ENCODE measurements at regions not wholly inside any gene's neighbourhood (a gene's known extent, or its start where the extent isn't known, plus 50 kb on each side); places are given as distances from the start of the nearest gene placed in this dataset.

DNA sequence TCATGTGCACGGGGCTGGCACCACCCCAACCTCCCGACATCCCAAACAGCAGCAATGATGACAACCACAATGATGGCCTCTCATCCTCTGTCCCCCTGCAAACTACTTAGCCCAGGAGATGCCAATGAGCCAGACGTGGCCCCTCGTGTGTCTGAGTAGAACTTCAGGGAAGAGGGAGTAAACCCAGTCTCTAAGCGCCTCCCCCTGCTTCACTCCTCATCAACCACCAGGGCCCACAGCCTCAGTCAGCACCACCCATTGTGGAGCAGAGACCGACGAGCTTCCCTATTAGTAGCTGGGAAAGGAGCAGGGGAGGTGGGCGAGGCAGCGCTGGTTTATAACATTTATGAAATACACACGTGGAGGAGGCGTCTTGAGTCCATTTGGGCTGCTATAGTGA, 182.7 kb upstream of the SFSWAP start:
- no peak for DNase-seq (ENCODE audit: low read depth)
- FAIRE-seq = no peak
- no peaks in the 10 kb centered on the region for H3K27me3 ChIP-seq (ENCODE audit: control insufficient read depth, insufficient read depth, low read length)
- H3K36me3 ChIP-seq (ENCODE audit: control insufficient read depth, insufficient read depth, low read length) = no peaks in the 10 kb centered on the region
- H3K4me3 ChIP-seq (ENCODE audit: low read depth, low read length) = no peak overlapping the region
- TF ChIP-seq, protein P1, sequence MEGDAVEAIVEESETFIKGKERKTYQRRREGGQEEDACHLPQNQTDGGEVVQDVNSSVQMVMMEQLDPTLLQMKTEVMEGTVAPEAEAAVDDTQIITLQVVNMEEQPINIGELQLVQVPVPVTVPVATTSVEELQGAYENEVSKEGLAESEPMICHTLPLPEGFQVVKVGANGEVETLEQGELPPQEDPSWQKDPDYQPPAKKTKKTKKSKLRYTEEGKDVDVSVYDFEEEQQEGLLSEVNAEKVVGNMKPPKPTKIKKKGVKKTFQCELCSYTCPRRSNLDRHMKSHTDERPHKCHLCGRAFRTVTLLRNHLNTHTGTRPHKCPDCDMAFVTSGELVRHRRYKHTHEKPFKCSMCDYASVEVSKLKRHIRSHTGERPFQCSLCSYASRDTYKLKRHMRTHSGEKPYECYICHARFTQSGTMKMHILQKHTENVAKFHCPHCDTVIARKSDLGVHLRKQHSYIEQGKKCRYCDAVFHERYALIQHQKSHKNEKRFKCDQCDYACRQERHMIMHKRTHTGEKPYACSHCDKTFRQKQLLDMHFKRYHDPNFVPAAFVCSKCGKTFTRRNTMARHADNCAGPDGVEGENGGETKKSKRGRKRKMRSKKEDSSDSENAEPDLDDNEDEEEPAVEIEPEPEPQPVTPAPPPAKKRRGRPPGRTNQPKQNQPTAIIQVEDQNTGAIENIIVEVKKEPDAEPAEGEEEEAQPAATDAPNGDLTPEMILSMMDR (IDR thresholded peaks at IDR 0.05; ENCODE audit: insufficient read depth, low read length, severe bottlenecking) = no peak

DNA sequence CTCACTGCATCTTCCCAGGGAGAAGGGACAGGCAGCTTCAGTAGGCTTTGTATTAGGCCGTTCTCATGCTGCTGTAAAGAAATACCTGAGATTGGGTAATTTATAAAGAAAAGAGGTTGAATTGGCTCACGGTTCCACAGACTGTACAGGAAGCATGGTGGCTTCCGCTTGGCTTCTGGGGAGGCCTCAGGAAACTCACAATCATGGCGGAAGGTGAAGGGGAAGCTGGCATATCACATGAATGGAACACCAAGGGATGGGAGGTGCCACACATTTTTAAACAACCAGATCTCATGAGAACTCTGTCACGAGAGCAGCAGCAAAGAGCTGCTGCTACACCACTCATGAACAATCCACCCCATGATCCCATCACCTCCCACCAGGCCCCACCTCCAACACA, 182.2 kb upstream of the SFSWAP start:
- FAIRE-seq (no peak), DNase-seq (ENCODE audit: low read depth) (no peak)
- TF ChIP-seq, protein P1 (IDR thresholded peaks at IDR 0.05; ENCODE audit: insufficient read depth, low read length, severe bottlenecking) = no peak
- Histone ChIP-seq H3K4me3 (ENCODE audit: low read depth, low read length) (no peak overlapping the region), H3K27me3 (ENCODE audit: control insufficient read depth, insufficient read depth, low read length) (no peaks in the 10 kb centered on the region), H3K36me3 (ENCODE audit: control insufficient read depth, insufficient read depth, low read length) (no peaks in the 10 kb centered on the region)

GRCh38 chr12:131529196-131530040, 181.5 kb upstream of the SFSWAP start:
- DNase-seq (ENCODE audit: low read depth) (no peak), FAIRE-seq (no peak)
- Histone ChIP-seq H3K4me3 (ENCODE audit: low read depth, low read length) (no peak overlapping the region), H3K36me3 (ENCODE audit: control insufficient read depth, insufficient read depth, low read length) (no peaks in the 10 kb centered on the region), H3K27me3 (ENCODE audit: control insufficient read depth, insufficient read depth, low read length) (no peaks in the 10 kb centered on the region)
- TF ChIP-seq, protein P1 (IDR thresholded peaks at IDR 0.05; ENCODE audit: insufficient read depth, low read length, severe bottlenecking) = no peak

- no peaks in the 10 kb centered on the region for H3K27me3 ChIP-seq (ENCODE audit: control insufficient read depth, insufficient read depth, low read length)
- H3K4me3 ChIP-seq (ENCODE audit: low read depth, low read length) = no peak overlapping the region
- FAIRE-seq = no peak
- TF ChIP-seq, protein P1 (IDR thresholded peaks at IDR 0.05; ENCODE audit: insufficient read depth, low read length, severe bottlenecking) = no peak
- DNase-seq (ENCODE audit: low read depth) = no peak
- no peaks in the 10 kb centered on the region for H3K36me3 ChIP-seq (ENCODE audit: control insufficient read depth, insufficient read depth, low read length)
Observed at GRCh38 chr12:131530041-131530332, 180.9 kb upstream of the SFSWAP start.

- DNase-seq (ENCODE audit: low read depth) = no peak
- no peaks in the 10 kb centered on the region for H3K27me3 ChIP-seq (ENCODE audit: control insufficient read depth, insufficient read depth, low read length)
- no peak overlapping the region for H3K4me3 ChIP-seq (ENCODE audit: low read depth, low read length)
- H3K36me3 ChIP-seq (ENCODE audit: control insufficient read depth, insufficient read depth, low read length) = no peaks in the 10 kb centered on the region
- no peak for FAIRE-seq
- TF ChIP-seq, protein P1 (IDR thresholded peaks at IDR 0.05; ENCODE audit: insufficient read depth, low read length, severe bottlenecking) = no peak
Observed at GRCh38 chr12:131530422-131530821, 180.5 kb upstream of the SFSWAP start.

DNA sequence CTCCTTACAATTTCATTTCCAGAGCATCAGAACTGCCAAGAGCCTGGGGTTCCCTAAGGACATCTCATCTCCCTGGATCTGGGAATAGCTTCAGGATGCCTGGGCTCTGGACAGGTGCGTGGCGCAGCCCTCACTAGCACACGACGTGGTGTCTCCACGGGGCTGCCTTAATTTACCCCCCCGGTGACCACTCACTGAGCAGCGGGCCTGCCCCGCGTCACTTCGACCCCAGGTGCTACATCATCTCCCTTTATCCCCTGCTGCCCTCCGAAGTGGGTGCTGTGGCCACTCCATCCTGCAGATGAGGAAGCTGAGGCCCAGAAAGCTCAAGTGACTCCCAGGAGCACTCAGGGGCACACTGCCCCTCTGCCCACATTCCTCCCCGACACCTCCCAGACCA, 177.8 kb upstream of the SFSWAP start:
- H3K4me3 ChIP-seq (ENCODE audit: low read depth, low read length) = no peak overlapping the region
- FAIRE-seq (no peak), DNase-seq (ENCODE audit: low read depth) (no peak)
- no peaks in the 10 kb centered on the region for H3K36me3 ChIP-seq (ENCODE audit: control insufficient read depth, insufficient read depth, low read length)
- H3K27me3 ChIP-seq (ENCODE audit: control insufficient read depth, insufficient read depth, low read length) = no peaks in the 10 kb centered on the region
- TF ChIP-seq, protein P1 (IDR thresholded peaks at IDR 0.05; ENCODE audit: insufficient read depth, low read length, severe bottlenecking) = no peak
